COLO668 (cell line): ENCODE measurements at regions not wholly inside any gene's neighbourhood (a gene's known extent, or its start where the extent isn't known, plus 50 kb on each side); places are given as distances from the start of the nearest gene placed in this dataset.
"Not testable (repeated sequence)": the region's sequence is repeated elsewhere in the genome, so short reads cannot be mapped to it uniquely, and the experiment has no call there.

Experiments used
- DNase-seq: peaks from one replicate; lab custom pipeline; 2025; ENCODE audit not compliant: unreplicated experiment; lab: John Stamatoyannopoulos, UW

- no peak for DNase-seq
Measured at GRCh38 chr5:25570067-25570583, 925.3 kb upstream of the CDH10 start.

GRCh38 chr5:25568989-25569625, 924.3 kb upstream of the CDH10 start:
- no peak for DNase-seq

- DNase-seq = no peak
Measured at GRCh38 chr5:25568294-25568693, 923.5 kb upstream of the CDH10 start.

- DNase-seq = no peak
Measured at GRCh38 chr5:25567881-25568280, 923.1 kb upstream of the CDH10 start.

- no peak for DNase-seq
Measured at GRCh38 chr5:25562656-25563055, 917.9 kb upstream of the CDH10 start.

- no peak for DNase-seq
Measured at GRCh38 chr5:25554077-25554476, 909.3 kb upstream of the CDH10 start.

GRCh38 chr5:25552871-25553481, 908.2 kb upstream of the CDH10 start:
- DNase-seq = no peak

- no peak for DNase-seq
Measured at GRCh38 chr5:25550793-25551192, 906.0 kb upstream of the CDH10 start.

GRCh38 chr5:25544652-25545249, 900.0 kb upstream of the CDH10 start:
- DNase-seq = peak; percentile 51

GRCh38 chr5:25540628-25541027, 895.9 kb upstream of the CDH10 start:
- DNase-seq = no peak

- DNase-seq = no peak
Measured at GRCh38 chr5:25539536-25539935, 894.8 kb upstream of the CDH10 start.

- not testable (repeated sequence) for DNase-seq
Measured at GRCh38 chr5:25536461-25536860, 891.7 kb upstream of the CDH10 start.

GRCh38 chr5:25516141-25516540, 871.4 kb upstream of the CDH10 start:
- no peak for DNase-seq

GRCh38 chr5:25515525-25515924, 870.7 kb upstream of the CDH10 start:
- DNase-seq = no peak

- not testable (repeated sequence) for DNase-seq
Measured at GRCh38 chr5:25510692-25511091, 865.9 kb upstream of the CDH10 start.

GRCh38 chr5:25508011-25508410, 863.2 kb upstream of the CDH10 start:
- not testable (repeated sequence) for DNase-seq

- DNase-seq = no peak
Measured at GRCh38 chr5:25500635-25501034, 855.9 kb upstream of the CDH10 start.

- DNase-seq = no peak
Measured at GRCh38 chr5:25489834-25490538, 845.2 kb upstream of the CDH10 start.

- no peak for DNase-seq
Measured at GRCh38 chr5:25488119-25488518, 843.3 kb upstream of the CDH10 start.

- DNase-seq = no peak
Measured at GRCh38 chr5:25484391-25484790, 839.6 kb upstream of the CDH10 start.

GRCh38 chr5:25481463-25481862, 836.7 kb upstream of the CDH10 start:
- DNase-seq = no peak

- DNase-seq = no peak
Measured at GRCh38 chr5:25459082-25459481, 814.3 kb upstream of the CDH10 start.
